ENCODE measurements at regions not wholly inside any gene's neighbourhood (a gene's known extent, or its start where the extent isn't known, plus 50 kb on each side); places are given as distances from the start of the nearest gene placed in this dataset.

DNA sequence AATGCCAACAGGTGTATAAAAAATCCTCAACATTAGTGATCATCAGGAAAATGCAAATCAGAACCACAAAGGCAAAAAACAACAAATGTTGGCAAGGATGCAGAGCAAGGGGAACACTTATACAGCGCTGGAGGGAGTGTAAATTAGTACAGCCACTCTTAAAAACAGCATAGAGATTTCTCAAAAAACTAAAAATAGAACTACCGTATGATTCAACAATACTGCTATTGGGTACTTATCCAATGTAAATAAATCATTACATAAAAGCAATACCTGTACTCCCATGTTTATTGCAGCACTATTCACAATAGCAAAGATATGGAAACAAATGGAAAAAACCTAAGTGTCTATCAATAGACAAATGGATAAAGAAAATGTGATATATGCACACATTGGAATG, 171.3 kb downstream of the SLC7A11 start:
- Histone ChIP-seq H3K27ac (ENCODE audit: low read length) (no peak overlapping the region), H3K79me2 (replicated peaks; ENCODE audit: insufficient read depth, low read length) (no peaks in the 10 kb centered on the region)

DNA sequence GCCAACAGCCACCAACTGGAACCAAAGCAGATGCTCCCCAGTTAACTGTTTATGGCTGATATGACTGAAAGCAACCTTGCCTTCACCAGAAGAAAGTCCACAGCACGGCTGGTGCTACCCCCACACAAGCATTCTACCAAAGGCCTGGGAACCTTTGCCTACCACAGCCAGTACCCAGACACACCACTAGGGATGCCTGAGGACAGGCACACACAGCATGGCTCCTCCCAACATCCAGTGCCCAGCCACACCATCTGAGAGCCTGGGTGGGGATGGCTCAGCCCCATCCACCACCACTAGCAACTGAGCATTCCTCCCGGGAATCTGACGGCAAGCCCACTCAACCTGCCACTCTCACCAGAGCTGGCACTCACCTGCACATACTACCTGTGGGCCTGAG, 178.6 kb downstream of the SLC7A11 start:
- no peaks in the 10 kb centered on the region for H3K79me2 ChIP-seq (replicated peaks; ENCODE audit: insufficient read depth, low read length)
- H3K9me2 ChIP-seq (ENCODE audit: insufficient read depth, low read length): no peaks in the 10 kb centered on the region
- no peak overlapping the region for H3K27ac ChIP-seq (ENCODE audit: low read length)
- no peaks in the 10 kb centered on the region for H3K27me3 ChIP-seq (ENCODE audit: insufficient read depth, low read depth, low read length)
- H2AFZ ChIP-seq (ENCODE audit: low read depth, low read length): no peak overlapping the region
- no peaks in the 10 kb centered on the region for H4K20me1 ChIP-seq (ENCODE audit: insufficient read depth)
- H3K9me3 ChIP-seq (ENCODE audit: low read length): no peaks in the 10 kb centered on the region
- TF ChIP-seq EZH2 (IDR thresholded peaks at IDR 0.05; ENCODE audit: borderline replicate concordance, insufficient read depth, low read length, poor library complexity, severe bottlenecking): no peak
- TF ChIP-seq MXI1 (conservative IDR thresholded peaks at IDR 0.05; ENCODE audit: poor library complexity, severe bottlenecking): no peak
- no peak for TF ChIP-seq RAD21 (conservative IDR thresholded peaks at IDR 0.05)
- no peak for TF ChIP-seq TAF1 (IDR thresholded peaks at IDR 0.05; ENCODE audit: low read depth)
- TF ChIP-seq REST (IDR thresholded peaks at IDR 0.05; ENCODE audit: borderline replicate concordance): no peak
- TF ChIP-seq, protein P1, sequence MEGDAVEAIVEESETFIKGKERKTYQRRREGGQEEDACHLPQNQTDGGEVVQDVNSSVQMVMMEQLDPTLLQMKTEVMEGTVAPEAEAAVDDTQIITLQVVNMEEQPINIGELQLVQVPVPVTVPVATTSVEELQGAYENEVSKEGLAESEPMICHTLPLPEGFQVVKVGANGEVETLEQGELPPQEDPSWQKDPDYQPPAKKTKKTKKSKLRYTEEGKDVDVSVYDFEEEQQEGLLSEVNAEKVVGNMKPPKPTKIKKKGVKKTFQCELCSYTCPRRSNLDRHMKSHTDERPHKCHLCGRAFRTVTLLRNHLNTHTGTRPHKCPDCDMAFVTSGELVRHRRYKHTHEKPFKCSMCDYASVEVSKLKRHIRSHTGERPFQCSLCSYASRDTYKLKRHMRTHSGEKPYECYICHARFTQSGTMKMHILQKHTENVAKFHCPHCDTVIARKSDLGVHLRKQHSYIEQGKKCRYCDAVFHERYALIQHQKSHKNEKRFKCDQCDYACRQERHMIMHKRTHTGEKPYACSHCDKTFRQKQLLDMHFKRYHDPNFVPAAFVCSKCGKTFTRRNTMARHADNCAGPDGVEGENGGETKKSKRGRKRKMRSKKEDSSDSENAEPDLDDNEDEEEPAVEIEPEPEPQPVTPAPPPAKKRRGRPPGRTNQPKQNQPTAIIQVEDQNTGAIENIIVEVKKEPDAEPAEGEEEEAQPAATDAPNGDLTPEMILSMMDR (IDR thresholded peaks at IDR 0.05; ENCODE audit: poor library complexity, severe bottlenecking): no peak
- TF ChIP-seq EP300 (conservative IDR thresholded peaks at IDR 0.05; ENCODE audit: poor library complexity, severe bottlenecking): no peak
- H3F3A ChIP-seq (ENCODE audit: insufficient read depth, low read length, poor library complexity, severe bottlenecking): no peaks in the 10 kb centered on the region
- H3K36me3 ChIP-seq (ENCODE audit: insufficient read depth, low read length): no peaks in the 10 kb centered on the region
- no peak overlapping the region for H3K9ac ChIP-seq (ENCODE audit: low read length)
- no peak overlapping the region for H3K4me3 ChIP-seq (ENCODE audit: low read length)
- no peak overlapping the region for H3K4me2 ChIP-seq (ENCODE audit: low read length)

More for the DNA sequence above, 171.3 kb downstream of the SLC7A11 start:
- H3F3A ChIP-seq (ENCODE audit: insufficient read depth, low read length, poor library complexity, severe bottlenecking): no peaks in the 10 kb centered on the region
- no peaks in the 10 kb centered on the region for H3K9me3 ChIP-seq (ENCODE audit: low read length)
- H3K9me2 ChIP-seq (ENCODE audit: insufficient read depth, low read length): no peaks in the 10 kb centered on the region
- H3K4me2 ChIP-seq (ENCODE audit: low read length): no peak overlapping the region
- no peak overlapping the region for H3K9ac ChIP-seq (ENCODE audit: low read length)
- H2AFZ ChIP-seq (ENCODE audit: low read depth, low read length): no peak overlapping the region
- no peaks in the 10 kb centered on the region for H3K36me3 ChIP-seq (ENCODE audit: insufficient read depth, low read length)
- no peak overlapping the region for H3K4me3 ChIP-seq (ENCODE audit: low read length)
- no peak for TF ChIP-seq EP300 (conservative IDR thresholded peaks at IDR 0.05; ENCODE audit: poor library complexity, severe bottlenecking)
- TF ChIP-seq POLR2AphosphoS5 (IDR thresholded peaks at IDR 0.05): no peak
- no peak for TF ChIP-seq REST (IDR thresholded peaks at IDR 0.05; ENCODE audit: borderline replicate concordance)
- no peak for TF ChIP-seq EZH2 (IDR thresholded peaks at IDR 0.05; ENCODE audit: borderline replicate concordance, insufficient read depth, low read length, poor library complexity, severe bottlenecking)
- TF ChIP-seq TAF1 (IDR thresholded peaks at IDR 0.05; ENCODE audit: low read depth): no peak
- TF ChIP-seq MXI1 (conservative IDR thresholded peaks at IDR 0.05; ENCODE audit: poor library complexity, severe bottlenecking): no peak
- no peak for TF ChIP-seq SMC3 (conservative IDR thresholded peaks at IDR 0.05; ENCODE audit: poor library complexity)
- TF ChIP-seq RAD21 (conservative IDR thresholded peaks at IDR 0.05): no peak
- TF ChIP-seq, protein P1 (IDR thresholded peaks at IDR 0.05; ENCODE audit: poor library complexity, severe bottlenecking): no peak
- H3K27me3 ChIP-seq (ENCODE audit: insufficient read depth, low read depth, low read length): no peaks in the 10 kb centered on the region
- no peaks in the 10 kb centered on the region for H4K20me1 ChIP-seq (ENCODE audit: insufficient read depth)
